Ovary (tissue), 7 donors: ENCODE measurements at regions not wholly inside any gene's neighbourhood (a gene's known extent, or its start where the extent isn't known, plus 50 kb on each side); places are given as distances from the start of the nearest gene placed in this dataset.

Experiments used
- DNase-seq, 5 donors: peaks; one replicate each; pipeline ENCODE4 v3.0.0-alpha.2; 2019 to 2020
- H3K27ac ChIP-seq, 2 donors: fragments of 200-600 bp; one replicate each; pipeline versions ENCODE4 v1.5.1 to v1.8.0; 2019 to 2022
- H3K27me3 ChIP-seq: fragments of 200-600 bp; one replicate; pipeline ENCODE4 v1.8.0; 2022
- H3K36me3 ChIP-seq: fragments of 200-600 bp; sonication (generic); one replicate; pipeline ENCODE4 v1.5.1; 2019
- H3K4me1 ChIP-seq: one replicate; pipeline ENCODE4 v1.8.1; 2013; ENCODE audit warnings: mild to moderate bottlenecking, moderate library complexity; ENCODE audit not compliant: insufficient read depth
- H3K4me3 ChIP-seq: fragments of 200-600 bp; sonication (generic); one replicate; pipeline ENCODE4 v1.5.1; 2017
- H3K9me3 ChIP-seq, 2 donors: fragments of 200-600 bp in 1 of 2; sonication (generic) in 1 of 2; one replicate each; pipeline versions ENCODE4 v1.5.1 to v1.8.1; 2013 to 2019; ENCODE audit warnings: mild to moderate bottlenecking in 1 of 2, moderate library complexity in 1 of 2
- EP300 ChIP-seq: sonication (generic); formaldehyde crosslinking; IDR thresholded peaks from one replicate; pipeline ENCODE4 v1.6.1; 2017; ENCODE audit warnings: antibody characterized with exemption
- POLR2A ChIP-seq: fragments of 450-650 bp; IDR thresholded peaks from one replicate; pipeline ENCODE4 v1.6.1; 2017; ENCODE audit warnings: antibody characterized with exemption, mild to moderate bottlenecking, moderate library complexity
- WGBS, 3 donors: extraction: QIAGEN DNeasy Blood & Tissue Kit in 1 of 3; methylation state at CpG; one replicate each; pipeline versions ENCODE4 v1.1.5 to v1.1.7; 2013 to 2017; 5-methylcytosine and 5-hydroxymethylcytosine counted together
- intact Hi-C, 4 donors: fragments of 100-400 bp; cut with DNase I; formaldehyde crosslinking; loops; one replicate each; pipeline versions ENCODE4 v1.11.0 to v1.15.1; 2022 to 2023
- TF ChIP-seq, protein P1 (sequence below), 3 donors: fragments of 450-650 bp in 2 of 3; fragments of 200-600 bp in 1 of 3; IDR thresholded peaks; one replicate each; pipeline versions ENCODE4 v1.5.1 to v1.8.0; 2016 to 2022; ENCODE audit warnings: antibody characterized with exemption in 3 of 3, mild to moderate bottlenecking in 1 of 3
- donor health status: DM: no; HTN: no; CAD: no; lungs with moderate emphysema.
- donor health status: DM: no; HTN: no; CAD: no.
- donor health status: Bipolar disorder and iron deficiency.
- donor health status: DM: no; HTN: no; CAD: no.
- donor health status: DM: yes; HTN: yes; CAD: no.

DNA sequence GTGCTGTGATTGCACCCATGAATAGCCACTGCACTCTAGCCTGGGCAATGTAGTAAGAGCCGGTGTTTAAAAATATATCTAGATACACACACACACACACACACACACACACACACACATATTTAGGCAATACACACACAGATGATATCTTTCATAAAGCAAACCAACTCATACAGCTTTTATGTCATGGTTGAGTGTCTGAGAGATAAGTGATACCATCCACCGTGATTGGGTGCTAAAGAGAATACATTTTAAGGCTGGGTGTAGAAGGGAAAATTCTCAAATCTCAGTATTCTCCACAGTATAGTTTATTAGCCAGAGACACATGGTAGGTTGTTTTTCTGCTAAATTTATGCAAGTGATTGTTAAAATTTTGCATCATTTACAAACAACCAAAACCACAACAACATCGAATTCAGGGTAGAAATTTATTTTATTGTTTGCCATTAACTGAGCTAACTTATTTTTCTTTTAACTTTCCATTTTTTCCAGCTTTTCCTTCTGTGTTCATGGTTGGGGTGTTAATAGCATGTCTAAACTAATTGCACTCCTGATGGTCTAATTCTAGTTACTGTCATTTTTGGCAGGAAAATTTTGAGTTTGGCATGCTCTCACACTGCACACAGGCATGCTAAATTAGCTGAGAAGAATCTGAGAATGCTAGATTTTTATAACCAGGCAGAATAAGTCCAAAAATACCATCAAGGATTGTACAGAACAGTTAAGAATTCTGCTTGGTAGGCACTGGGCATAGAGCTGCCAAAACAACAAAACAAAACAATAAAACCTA is 57.9 kb upstream of the SYPL1 start:
- DNase-seq = no peak
- no peak overlapping the region for H3K27ac ChIP-seq
- 62 to 73% (median 69%) methylated on average over 3 of the region's 3 CpGs for WGBS, 3 donors
- no peaks in the 10 kb centered on the region for H3K27me3 ChIP-seq
- no peaks in the 10 kb centered on the region for H3K9me3 ChIP-seq
- no peak overlapping the region for H3K4me3 ChIP-seq
- intact Hi-C loops = loop anchor here in 2 of 4 donors (10.0 kb wide), 2 partner anchors 115 to 495 kb away; partner anchors contain the start of genes CCDC71L (in 1 of the 2) and NAMPT (in 1 of the 2)
- TF ChIP-seq EP300 = no peak
- TF ChIP-seq, protein P1, sequence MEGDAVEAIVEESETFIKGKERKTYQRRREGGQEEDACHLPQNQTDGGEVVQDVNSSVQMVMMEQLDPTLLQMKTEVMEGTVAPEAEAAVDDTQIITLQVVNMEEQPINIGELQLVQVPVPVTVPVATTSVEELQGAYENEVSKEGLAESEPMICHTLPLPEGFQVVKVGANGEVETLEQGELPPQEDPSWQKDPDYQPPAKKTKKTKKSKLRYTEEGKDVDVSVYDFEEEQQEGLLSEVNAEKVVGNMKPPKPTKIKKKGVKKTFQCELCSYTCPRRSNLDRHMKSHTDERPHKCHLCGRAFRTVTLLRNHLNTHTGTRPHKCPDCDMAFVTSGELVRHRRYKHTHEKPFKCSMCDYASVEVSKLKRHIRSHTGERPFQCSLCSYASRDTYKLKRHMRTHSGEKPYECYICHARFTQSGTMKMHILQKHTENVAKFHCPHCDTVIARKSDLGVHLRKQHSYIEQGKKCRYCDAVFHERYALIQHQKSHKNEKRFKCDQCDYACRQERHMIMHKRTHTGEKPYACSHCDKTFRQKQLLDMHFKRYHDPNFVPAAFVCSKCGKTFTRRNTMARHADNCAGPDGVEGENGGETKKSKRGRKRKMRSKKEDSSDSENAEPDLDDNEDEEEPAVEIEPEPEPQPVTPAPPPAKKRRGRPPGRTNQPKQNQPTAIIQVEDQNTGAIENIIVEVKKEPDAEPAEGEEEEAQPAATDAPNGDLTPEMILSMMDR (IDR thresholded peaks at IDR 0.05) = no peak
- no peak for TF ChIP-seq POLR2A
- no peaks in the 10 kb centered on the region for H3K36me3 ChIP-seq
- peaks cover 5% of the 10 kb centered on the region for H3K4me1 ChIP-seq

DNA sequence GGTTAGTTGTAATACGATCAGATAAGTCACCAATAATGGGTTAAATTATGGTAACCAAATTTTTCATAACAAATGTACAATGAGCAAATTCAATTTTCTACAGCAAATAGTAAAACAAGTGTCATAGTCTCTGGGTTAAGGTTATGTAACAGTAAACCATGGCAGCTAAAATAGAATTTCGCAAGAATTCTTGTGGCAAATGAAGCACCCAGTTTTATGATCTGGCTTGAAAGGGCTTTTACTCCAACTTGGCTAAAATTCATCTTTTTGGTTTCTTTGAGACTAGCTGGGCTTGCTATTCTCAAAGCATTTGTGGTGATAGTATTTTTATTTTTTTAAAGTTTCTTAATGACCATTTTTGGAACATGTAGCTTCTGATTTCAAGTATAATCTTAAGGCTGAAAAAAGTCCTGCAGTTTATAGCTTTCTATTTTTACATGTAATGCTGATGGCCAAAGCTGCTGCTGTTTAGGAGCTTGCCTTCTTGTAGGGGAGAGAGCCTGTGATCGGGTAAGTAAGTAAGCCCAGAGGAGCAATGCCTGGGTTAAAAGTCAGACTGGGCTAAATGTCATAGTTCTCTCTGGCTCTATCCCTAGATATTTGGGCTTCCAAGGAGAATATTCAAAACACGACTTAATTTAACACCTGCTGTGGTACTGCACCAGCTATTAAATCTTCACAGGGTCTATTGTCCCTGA is 55.5 kb upstream of the SYPL1 start:
- intact Hi-C loops = no loop called here
- Histone ChIP-seq H3K9me3 (no peaks in the 10 kb centered on the region), H3K27ac (peak overlapping the region in 1 of 2 donors; percentile 43), H3K36me3 (no peaks in the 10 kb centered on the region), H3K4me3 (no peak overlapping the region), H3K4me1 (peaks cover 3% of the 10 kb centered on the region), H3K27me3 (no peaks in the 10 kb centered on the region)
- WGBS, 3 donors = 26 to 37% (median 34%) methylated on average over 4 of the region's 4 CpGs
- no peak for DNase-seq
- TF ChIP-seq EP300 (no peak), POLR2A (no peak)
- TF ChIP-seq, protein P1 (IDR thresholded peaks at IDR 0.05) = no peak

DNA sequence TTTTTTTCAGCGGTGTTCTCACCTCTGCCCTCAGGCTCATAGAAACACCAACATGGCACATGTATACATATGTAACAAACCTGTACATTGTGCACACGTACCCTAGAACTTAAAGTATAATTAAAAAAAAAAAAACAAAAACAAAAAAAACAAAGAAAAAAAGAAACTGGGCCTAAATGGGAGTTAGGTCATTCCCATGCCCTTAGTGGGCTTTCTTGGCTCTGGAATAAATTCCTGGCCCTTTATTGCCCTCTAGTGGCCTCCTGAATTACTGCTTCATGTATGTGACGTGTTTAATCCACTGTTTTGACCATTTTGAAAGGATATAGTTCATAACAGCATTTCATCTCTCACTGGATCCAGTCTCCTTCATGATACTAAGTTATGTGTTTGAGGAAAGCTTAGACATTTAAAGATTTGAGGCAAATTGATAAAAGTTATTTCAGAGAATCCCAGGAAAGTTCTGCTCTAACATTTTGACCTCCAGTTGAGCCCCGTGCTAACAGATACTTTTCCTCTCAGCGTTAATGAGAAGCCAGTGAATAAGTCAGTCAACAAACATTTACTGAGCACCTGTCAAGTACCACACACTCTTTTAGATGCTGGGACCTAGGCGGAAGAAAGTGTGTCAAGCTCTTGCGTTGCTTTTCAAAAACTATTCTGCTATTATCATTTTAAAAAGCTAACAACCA is 54.7 kb upstream of the SYPL1 start:
- Histone ChIP-seq H3K4me3 (no peak overlapping the region), H3K4me1 (peaks cover 3% of the 10 kb centered on the region), H3K27ac (peak overlapping the region in 1 of 2 donors; percentile 43), H3K9me3 (no peaks in the 10 kb centered on the region), H3K27me3 (no peaks in the 10 kb centered on the region), H3K36me3 (no peaks in the 10 kb centered on the region)
- 39 to 48% (median 41%) methylated on average over 7 of the region's 7 CpGs for WGBS, 3 donors
- DNase-seq = peak in 2 of 5 donors; percentile 41 to 67
- intact Hi-C loops = no loop called here
- TF ChIP-seq, protein P1 (IDR thresholded peaks at IDR 0.05) = peak; percentile 65 to 80 (median 69)
- TF ChIP-seq POLR2A = no peak

DNA sequence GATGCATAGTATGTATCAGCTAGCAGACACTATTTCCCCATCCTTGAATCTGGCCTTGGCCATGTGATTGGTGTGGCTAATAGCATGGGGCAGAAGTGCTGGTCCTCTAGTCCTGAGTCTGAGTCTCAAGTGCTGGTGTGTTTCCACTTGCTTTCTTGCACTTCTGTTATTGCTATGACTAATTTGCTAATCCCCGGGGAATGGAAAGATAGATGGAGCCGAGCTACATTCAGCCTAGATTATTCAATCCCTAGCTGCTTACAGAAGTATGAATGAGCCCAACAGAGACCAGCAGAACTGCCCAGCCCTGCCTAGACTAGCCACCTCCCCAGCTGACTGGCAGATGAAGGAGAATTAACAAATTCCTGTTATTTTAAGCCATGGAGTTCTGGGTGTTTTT is 53.2 kb upstream of the SYPL1 start:
- Histone ChIP-seq H3K4me3 (no peak overlapping the region), H3K27me3 (no peaks in the 10 kb centered on the region), H3K9me3 (no peaks in the 10 kb centered on the region), H3K4me1 (peaks cover 3% of the 10 kb centered on the region), H3K27ac (no peak overlapping the region), H3K36me3 (no peaks in the 10 kb centered on the region)
- 36 to 46% (median 40%) methylated on average over 2 of the region's 2 CpGs for WGBS, 3 donors
- TF ChIP-seq EP300 (no peak), POLR2A (no peak)
- TF ChIP-seq, protein P1 (IDR thresholded peaks at IDR 0.05) = no peak
- intact Hi-C loops = no loop called here
- DNase-seq = no peak
